Adipocyte (in vitro differentiated cells): ENCODE measurements at regions not wholly inside any gene's neighbourhood (a gene's known extent, or its start where the extent isn't known, plus 50 kb on each side); places are given as distances from the start of the nearest gene placed in this dataset.

Experiments used
- DNase-seq: peaks from one replicate; pipeline ENCODE4 v3.0.0-alpha.2; 2015; ENCODE audit warnings: low read depth
- H3K27me3 ChIP-seq: replicated peaks from 2 replicates; pipeline ENCODE4 v1.7.0; 2013; ENCODE audit warnings: mild to moderate bottlenecking, low read length, moderate library complexity; ENCODE audit not compliant: control insufficient read depth, insufficient read depth
- H3K36me3 ChIP-seq: 2 replicates; pipeline ENCODE4 v1.7.0; 2013; ENCODE audit warnings: low read length, mild to moderate bottlenecking, moderate library complexity; ENCODE audit not compliant: control insufficient read depth, insufficient read depth, severe bottlenecking
- H3K4me1 ChIP-seq: 2 replicates; pipeline ENCODE4 v1.7.0; 2013; ENCODE audit warnings: mild to moderate bottlenecking, low read length, moderate library complexity; ENCODE audit not compliant: control insufficient read depth, insufficient read depth
- H3K4me3 ChIP-seq: 2 replicates; pipeline ENCODE4 v1.7.0; 2013; ENCODE audit warnings: mild to moderate bottlenecking, low read length, moderate library complexity
- H3K9ac ChIP-seq: 2 replicates; pipeline ENCODE4 v1.7.0; 2013; ENCODE audit warnings: mild to moderate bottlenecking, low read length, moderate library complexity
- H3K9me3 ChIP-seq: 2 replicates; pipeline ENCODE4 v1.7.0; 2013; ENCODE audit warnings: mild to moderate bottlenecking, low read length, moderate library complexity; ENCODE audit not compliant: control insufficient read depth

GRCh38 chr11:70647188-70648166 lies 249.1 kb downstream of the CTTN start:
- Histone ChIP-seq H3K9ac (no peak overlapping the region), H3K4me1 (no peaks in the 10 kb centered on the region), H3K4me3 (no peak overlapping the region), H3K9me3 (no peaks in the 10 kb centered on the region), H3K27me3 (no peaks in the 10 kb centered on the region), H3K36me3 (no peaks in the 10 kb centered on the region)
- no peak for DNase-seq

GRCh38 chr11:70650075-70650909 lies 252.0 kb downstream of the CTTN start:
- no peaks in the 10 kb centered on the region for H3K9me3 ChIP-seq
- H3K27me3 ChIP-seq, result no peaks in the 10 kb centered on the region
- H3K4me3 ChIP-seq, result no peak overlapping the region
- H3K4me1 ChIP-seq, result no peaks in the 10 kb centered on the region
- no peak overlapping the region for H3K9ac ChIP-seq
- peak; percentile 80 for DNase-seq
- no peaks in the 10 kb centered on the region for H3K36me3 ChIP-seq

- Histone ChIP-seq H3K36me3 (no peaks in the 10 kb centered on the region), H3K9me3 (no peaks in the 10 kb centered on the region), H3K9ac (no peak overlapping the region), H3K4me1 (no peaks in the 10 kb centered on the region), H3K27me3 (no peaks in the 10 kb centered on the region), H3K4me3 (no peak overlapping the region)
- DNase-seq, result no peak
These were observed 252.7 kb downstream of the CTTN start for GRCh38 chr11:70651031-70651430.

- H3K9ac ChIP-seq, result no peak overlapping the region
- no peak overlapping the region for H3K4me3 ChIP-seq
These were observed 255.7 kb downstream of the CTTN start for GRCh38 chr11:70654016-70654415.

GRCh38 chr11:70655816-70656215 lies 257.5 kb downstream of the CTTN start:
- no peaks in the 10 kb centered on the region for H3K9me3 ChIP-seq
- peaks cover 4% of the 10 kb centered on the region for H3K4me1 ChIP-seq
- no peaks in the 10 kb centered on the region for H3K36me3 ChIP-seq
- no peak overlapping the region for H3K4me3 ChIP-seq
- no peaks in the 10 kb centered on the region for H3K27me3 ChIP-seq
- no peak overlapping the region for H3K9ac ChIP-seq
- no peak for DNase-seq

More at GRCh38 chr11:70654016-70654415, 255.7 kb downstream of the CTTN start:
- H3K36me3 ChIP-seq, result no peaks in the 10 kb centered on the region
- peaks cover 4% of the 10 kb centered on the region for H3K4me1 ChIP-seq
- no peaks in the 10 kb centered on the region for H3K27me3 ChIP-seq
- no peaks in the 10 kb centered on the region for H3K9me3 ChIP-seq
- no peak for DNase-seq

- DNase-seq, result no peak
- no peaks in the 10 kb centered on the region for H3K36me3 ChIP-seq
- H3K9ac ChIP-seq, result no peak overlapping the region
- H3K4me1 ChIP-seq, result peaks cover 4% of the 10 kb centered on the region
- no peak overlapping the region for H3K4me3 ChIP-seq
- H3K9me3 ChIP-seq, result no peaks in the 10 kb centered on the region
- H3K27me3 ChIP-seq, result no peaks in the 10 kb centered on the region
These were observed 257.9 kb downstream of the CTTN start for GRCh38 chr11:70656252-70656651.

GRCh38 chr11:70660059-70660888 lies 261.9 kb downstream of the CTTN start:
- Histone ChIP-seq H3K9me3 (no peaks in the 10 kb centered on the region), H3K4me3 (no peak overlapping the region), H3K27me3 (no peaks in the 10 kb centered on the region), H3K9ac (no peak overlapping the region), H3K36me3 (no peaks in the 10 kb centered on the region), H3K4me1 (peaks cover 13% of the 10 kb centered on the region)
- no peak for DNase-seq

GRCh38 chr11:70660889-70661197 lies 262.5 kb downstream of the CTTN start:
- DNase-seq, result no peak
- Histone ChIP-seq H3K4me1 (peaks cover 13% of the 10 kb centered on the region), H3K9me3 (no peaks in the 10 kb centered on the region), H3K9ac (no peak overlapping the region), H3K4me3 (no peak overlapping the region), H3K27me3 (no peaks in the 10 kb centered on the region), H3K36me3 (no peaks in the 10 kb centered on the region)

GRCh38 chr11:70661761-70662501 lies 263.6 kb downstream of the CTTN start:
- Histone ChIP-seq H3K4me3 (peak overlapping the region; percentile 77), H3K27me3 (no peaks in the 10 kb centered on the region), H3K9ac (peak overlapping the region; percentile 17), H3K36me3 (no peaks in the 10 kb centered on the region), H3K4me1 (peaks cover 9% of the 10 kb centered on the region), H3K9me3 (no peaks in the 10 kb centered on the region)
- peak; percentile 30 for DNase-seq

- DNase-seq, result no peak
- peak overlapping the region; percentile 17 for H3K9ac ChIP-seq
- peak overlapping the region; percentile 77 for H3K4me3 ChIP-seq
- H3K36me3 ChIP-seq, result no peaks in the 10 kb centered on the region
- H3K4me1 ChIP-seq, result peaks cover 9% of the 10 kb centered on the region
- no peaks in the 10 kb centered on the region for H3K9me3 ChIP-seq
- H3K27me3 ChIP-seq, result no peaks in the 10 kb centered on the region
These were observed 264.4 kb downstream of the CTTN start for GRCh38 chr11:70662691-70663098.
